ENCODE measurements at regions not wholly inside any gene's neighbourhood (a gene's known extent, or its start where the extent isn't known, plus 50 kb on each side); places are given as distances from the start of the nearest gene placed in this dataset.

DNA sequence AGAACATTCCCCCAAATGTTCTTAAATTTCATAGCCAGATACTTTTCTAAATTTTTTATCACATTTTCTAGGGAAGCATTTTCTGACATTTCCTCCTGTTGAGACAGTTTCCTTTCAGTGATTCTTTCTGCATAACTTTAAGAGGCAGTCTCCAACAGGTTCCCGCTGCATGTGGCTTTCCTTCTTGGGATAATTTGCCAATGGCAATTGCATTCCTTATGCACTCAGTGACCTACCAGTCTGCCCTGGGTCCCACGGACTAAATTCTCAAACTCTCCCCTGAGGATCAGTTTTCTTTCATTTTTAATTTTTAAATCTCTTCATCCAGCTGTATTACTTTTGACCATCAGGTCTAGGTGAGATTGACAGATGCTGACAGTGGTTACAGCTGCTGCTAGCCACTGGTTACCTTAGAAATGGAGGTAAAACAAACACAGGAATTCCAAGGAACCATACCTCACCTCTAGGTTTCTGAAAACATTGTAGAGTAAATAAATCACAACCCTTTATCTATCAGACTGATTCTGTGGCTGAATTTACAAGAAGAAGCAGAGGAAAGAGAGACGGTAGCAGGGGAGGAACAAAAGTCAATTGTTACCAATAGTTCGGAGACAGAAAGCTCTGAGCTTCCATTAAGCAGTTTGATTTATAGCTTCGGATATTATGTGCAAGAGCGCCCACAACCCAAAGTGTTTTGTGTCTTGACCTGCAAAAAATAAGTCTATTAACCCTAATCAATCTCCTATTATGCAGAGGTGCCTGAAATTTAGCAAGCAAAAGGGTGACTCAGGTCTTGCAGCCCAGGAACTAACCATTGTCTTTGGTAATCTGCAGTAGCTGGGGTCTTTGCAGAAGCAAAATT, 216.0 kb downstream of the PMP22 start:
- TF ChIP-seq POLR2A (IDR thresholded peaks at IDR 0.05), result no peak
- TF ChIP-seq, protein P1, sequence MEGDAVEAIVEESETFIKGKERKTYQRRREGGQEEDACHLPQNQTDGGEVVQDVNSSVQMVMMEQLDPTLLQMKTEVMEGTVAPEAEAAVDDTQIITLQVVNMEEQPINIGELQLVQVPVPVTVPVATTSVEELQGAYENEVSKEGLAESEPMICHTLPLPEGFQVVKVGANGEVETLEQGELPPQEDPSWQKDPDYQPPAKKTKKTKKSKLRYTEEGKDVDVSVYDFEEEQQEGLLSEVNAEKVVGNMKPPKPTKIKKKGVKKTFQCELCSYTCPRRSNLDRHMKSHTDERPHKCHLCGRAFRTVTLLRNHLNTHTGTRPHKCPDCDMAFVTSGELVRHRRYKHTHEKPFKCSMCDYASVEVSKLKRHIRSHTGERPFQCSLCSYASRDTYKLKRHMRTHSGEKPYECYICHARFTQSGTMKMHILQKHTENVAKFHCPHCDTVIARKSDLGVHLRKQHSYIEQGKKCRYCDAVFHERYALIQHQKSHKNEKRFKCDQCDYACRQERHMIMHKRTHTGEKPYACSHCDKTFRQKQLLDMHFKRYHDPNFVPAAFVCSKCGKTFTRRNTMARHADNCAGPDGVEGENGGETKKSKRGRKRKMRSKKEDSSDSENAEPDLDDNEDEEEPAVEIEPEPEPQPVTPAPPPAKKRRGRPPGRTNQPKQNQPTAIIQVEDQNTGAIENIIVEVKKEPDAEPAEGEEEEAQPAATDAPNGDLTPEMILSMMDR (IDR thresholded peaks at IDR 0.05 in 4 of 5, conservative IDR thresholded peaks at IDR 0.05 in 1 of 5), result no peak

Measured in gastrocnemius medialis (tissue), 4 donors.